CMK (cell line): ENCODE measurements at regions not wholly inside any gene's neighbourhood (a gene's known extent, or its start where the extent isn't known, plus 50 kb on each side); places are given as distances from the start of the nearest gene placed in this dataset.
A peak's percentile ranks its signal among the peaks of the same experiment; 100 is the strongest.

Experiments used
- DNase-seq: peaks from one replicate; pipeline ENCODE4 v3.0.0-alpha.2; 2010; ENCODE audit warnings: low read depth

- no peak for DNase-seq
These were observed 286.7 kb upstream of the IRX4 start for GRCh38 chr5:2169430-2169808.

- no peak for DNase-seq
These were observed 286.1 kb upstream of the IRX4 start for GRCh38 chr5:2168601-2169429.

- DNase-seq = no peak
These were observed 284.9 kb upstream of the IRX4 start for GRCh38 chr5:2167671-2168070.

- no peak for DNase-seq
These were observed 284.3 kb upstream of the IRX4 start for GRCh38 chr5:2166979-2167377.

- DNase-seq = no peak
These were observed 283.7 kb upstream of the IRX4 start for GRCh38 chr5:2166306-2166978.

GRCh38 chr5:2165615-2166305, 283.0 kb upstream of the IRX4 start:
- DNase-seq = no peak

- DNase-seq = no peak
These were observed 282.5 kb upstream of the IRX4 start for GRCh38 chr5:2165203-2165602.

- no peak for DNase-seq
These were observed 281.9 kb upstream of the IRX4 start for GRCh38 chr5:2164586-2164985.

GRCh38 chr5:2163940-2164490, 281.3 kb upstream of the IRX4 start:
- no peak for DNase-seq

- no peak for DNase-seq
These were observed 280.5 kb upstream of the IRX4 start for GRCh38 chr5:2163060-2163856.

- DNase-seq = no peak
These were observed 278.1 kb upstream of the IRX4 start for GRCh38 chr5:2160811-2161210.

GRCh38 chr5:2158767-2159166, 276.0 kb upstream of the IRX4 start:
- no peak for DNase-seq

GRCh38 chr5:2158109-2158508, 275.4 kb upstream of the IRX4 start:
- no peak for DNase-seq

GRCh38 chr5:2157372-2157771, 274.6 kb upstream of the IRX4 start:
- no peak for DNase-seq

- no peak for DNase-seq
These were observed 273.8 kb upstream of the IRX4 start for GRCh38 chr5:2156358-2157059.

GRCh38 chr5:2155556-2155955, 272.8 kb upstream of the IRX4 start:
- no peak for DNase-seq

- DNase-seq = no peak
These were observed 271.1 kb upstream of the IRX4 start for GRCh38 chr5:2153802-2154201.

- DNase-seq = no peak
These were observed 270.6 kb upstream of the IRX4 start for GRCh38 chr5:2153350-2153749.

- DNase-seq = peak; percentile 7
These were observed 268.7 kb upstream of the IRX4 start for GRCh38 chr5:2151301-2151888.

- DNase-seq = no peak
These were observed 266.4 kb upstream of the IRX4 start for GRCh38 chr5:2149195-2149539.
